ENCODE measurements at regions not wholly inside any gene's neighbourhood (a gene's known extent, or its start where the extent isn't known, plus 50 kb on each side); places are given as distances from the start of the nearest gene placed in this dataset.

DNA sequence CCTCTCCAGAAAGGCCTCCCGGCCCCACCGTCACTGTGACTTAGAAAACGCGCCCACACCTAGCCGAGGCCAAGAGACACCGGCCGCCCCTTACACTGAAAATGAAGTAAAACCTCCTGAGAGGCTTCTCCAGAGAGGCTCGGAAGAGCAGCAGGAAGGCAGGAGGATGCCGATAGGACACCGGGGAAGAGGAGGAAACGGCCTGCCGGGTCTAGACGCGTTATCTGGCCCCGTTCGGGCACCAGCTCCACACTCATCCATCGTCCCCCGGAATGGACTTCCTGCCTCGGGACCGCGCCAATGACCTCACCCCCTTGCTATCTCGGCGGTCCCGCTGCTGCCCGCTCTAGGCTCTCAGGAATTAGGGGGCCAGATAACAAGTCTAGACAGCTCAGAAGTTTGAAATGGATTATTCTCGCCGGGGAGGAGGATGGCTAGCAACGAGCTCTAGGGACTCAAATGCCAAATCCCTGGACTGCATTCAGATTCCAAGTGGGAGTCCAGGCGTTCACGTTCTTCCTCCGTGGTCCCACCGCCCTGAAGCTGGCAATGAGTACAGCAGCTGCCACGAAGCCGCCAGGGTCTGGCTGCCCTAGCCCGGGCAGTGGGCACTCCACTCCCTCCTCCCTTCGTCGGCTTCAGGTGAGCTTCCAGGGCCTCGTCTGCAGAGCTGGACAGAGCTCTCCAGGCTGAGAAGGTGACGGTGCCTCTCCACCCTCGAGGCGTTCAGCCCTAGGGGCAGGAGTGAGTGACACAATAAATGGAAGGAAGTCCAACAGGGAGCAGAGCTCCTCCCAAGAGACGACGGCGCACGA lies 350.9 kb downstream of the FOXL1 start:
- Histone ChIP-seq H3K9me3 (ENCODE audit: low read depth) (no peaks in the 10 kb centered on the region), H3K27ac (peak overlapping the region; percentile 76)

DNA sequence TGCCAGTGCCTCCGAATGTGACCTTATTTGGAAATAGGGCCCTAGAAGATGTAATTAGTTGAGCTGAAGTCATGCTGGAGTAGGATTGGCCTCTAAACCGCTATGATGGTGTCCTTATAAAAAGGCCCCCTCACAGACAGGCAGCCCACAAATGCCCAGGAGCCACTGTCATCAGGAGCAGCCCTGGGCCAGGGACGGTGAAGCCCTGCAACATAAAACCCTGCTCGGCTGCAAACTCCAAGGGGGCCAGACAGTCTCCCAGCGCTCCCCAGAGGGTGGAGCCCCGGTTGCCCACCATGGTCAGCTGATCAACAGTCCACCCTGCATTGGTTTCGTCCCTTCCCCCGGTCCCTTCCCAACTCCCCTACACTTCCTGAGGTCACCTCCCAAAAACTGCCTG lies 351.7 kb downstream of the FOXL1 start:
- TF ChIP-seq, protein P1, sequence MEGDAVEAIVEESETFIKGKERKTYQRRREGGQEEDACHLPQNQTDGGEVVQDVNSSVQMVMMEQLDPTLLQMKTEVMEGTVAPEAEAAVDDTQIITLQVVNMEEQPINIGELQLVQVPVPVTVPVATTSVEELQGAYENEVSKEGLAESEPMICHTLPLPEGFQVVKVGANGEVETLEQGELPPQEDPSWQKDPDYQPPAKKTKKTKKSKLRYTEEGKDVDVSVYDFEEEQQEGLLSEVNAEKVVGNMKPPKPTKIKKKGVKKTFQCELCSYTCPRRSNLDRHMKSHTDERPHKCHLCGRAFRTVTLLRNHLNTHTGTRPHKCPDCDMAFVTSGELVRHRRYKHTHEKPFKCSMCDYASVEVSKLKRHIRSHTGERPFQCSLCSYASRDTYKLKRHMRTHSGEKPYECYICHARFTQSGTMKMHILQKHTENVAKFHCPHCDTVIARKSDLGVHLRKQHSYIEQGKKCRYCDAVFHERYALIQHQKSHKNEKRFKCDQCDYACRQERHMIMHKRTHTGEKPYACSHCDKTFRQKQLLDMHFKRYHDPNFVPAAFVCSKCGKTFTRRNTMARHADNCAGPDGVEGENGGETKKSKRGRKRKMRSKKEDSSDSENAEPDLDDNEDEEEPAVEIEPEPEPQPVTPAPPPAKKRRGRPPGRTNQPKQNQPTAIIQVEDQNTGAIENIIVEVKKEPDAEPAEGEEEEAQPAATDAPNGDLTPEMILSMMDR (IDR thresholded peaks at IDR 0.05; ENCODE audit: low read depth, low read length) = no peak
- H3K27me3 ChIP-seq = no peaks in the 10 kb centered on the region
- DNase-seq (ENCODE audit: low read depth in 1 of 2, low spot score in 1 of 2) = no peak
- no peak overlapping the region for H3K4me3 ChIP-seq
- H3K9me3 ChIP-seq (ENCODE audit: low read depth) = no peaks in the 10 kb centered on the region
- no peak overlapping the region for H3K27ac ChIP-seq
- H3K36me3 ChIP-seq = no peaks in the 10 kb centered on the region
- H3K4me1 ChIP-seq (ENCODE audit: low read depth) = peaks cover 39% of the 10 kb centered on the region

More for the DNA sequence above, 350.9 kb downstream of the FOXL1 start:
- TF ChIP-seq, protein P1 (IDR thresholded peaks at IDR 0.05; ENCODE audit: low read depth, low read length) = no peak
- DNase-seq (ENCODE audit: low read depth in 1 of 2, low spot score in 1 of 2) = peak; percentile 20 to 88
- H3K36me3 ChIP-seq = no peaks in the 10 kb centered on the region
- no peaks in the 10 kb centered on the region for H3K27me3 ChIP-seq
- H3K4me3 ChIP-seq = no peak overlapping the region
- peaks cover 34% of the 10 kb centered on the region for H3K4me1 ChIP-seq (ENCODE audit: low read depth)

DNA sequence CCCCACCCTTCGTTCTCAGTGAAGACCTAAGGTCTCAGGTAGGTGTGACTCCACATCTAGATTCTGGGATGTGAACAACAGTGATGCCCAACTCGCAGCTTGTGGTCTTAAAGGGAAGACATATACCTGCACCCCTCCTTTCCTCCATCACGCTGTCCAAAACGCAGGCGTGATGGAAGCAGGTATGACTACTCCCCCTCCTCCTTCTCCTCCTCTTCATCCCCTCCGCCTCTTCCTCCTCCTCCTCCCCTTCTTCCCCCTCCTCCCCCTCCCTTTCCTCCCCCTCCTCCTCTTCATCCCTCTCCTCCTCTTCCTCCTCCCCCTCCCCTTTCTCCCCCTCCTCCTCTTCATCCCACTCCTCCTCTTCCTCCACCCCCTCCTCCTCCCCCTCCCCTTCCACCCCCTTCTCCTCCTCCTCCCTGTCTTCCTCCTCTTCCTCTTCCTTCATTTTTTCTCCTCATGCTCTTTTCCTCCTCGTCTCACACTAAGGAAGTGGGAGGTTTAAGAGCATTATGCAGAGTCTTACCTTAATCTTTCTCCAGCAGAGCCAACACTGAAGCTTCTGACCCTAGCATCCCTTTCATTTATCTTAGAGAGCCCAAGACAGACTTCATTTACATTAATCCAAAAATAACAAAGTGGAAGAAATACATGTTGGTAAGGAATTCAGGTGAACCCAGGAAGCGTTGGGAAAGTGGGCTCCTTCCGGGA lies 352.5 kb downstream of the FOXL1 start:
- DNase-seq (ENCODE audit: low read depth in 1 of 2, low spot score in 1 of 2) = no peak
- H3K4me3 ChIP-seq = no peak overlapping the region
- TF ChIP-seq, protein P1 (IDR thresholded peaks at IDR 0.05; ENCODE audit: low read depth, low read length) = no peak
- no peaks in the 10 kb centered on the region for H3K27me3 ChIP-seq
- H3K9me3 ChIP-seq (ENCODE audit: low read depth) = no peaks in the 10 kb centered on the region
- no peaks in the 10 kb centered on the region for H3K36me3 ChIP-seq
- peak overlapping the region; percentile 82 for H3K27ac ChIP-seq
- peaks cover 39% of the 10 kb centered on the region for H3K4me1 ChIP-seq (ENCODE audit: low read depth)

DNA sequence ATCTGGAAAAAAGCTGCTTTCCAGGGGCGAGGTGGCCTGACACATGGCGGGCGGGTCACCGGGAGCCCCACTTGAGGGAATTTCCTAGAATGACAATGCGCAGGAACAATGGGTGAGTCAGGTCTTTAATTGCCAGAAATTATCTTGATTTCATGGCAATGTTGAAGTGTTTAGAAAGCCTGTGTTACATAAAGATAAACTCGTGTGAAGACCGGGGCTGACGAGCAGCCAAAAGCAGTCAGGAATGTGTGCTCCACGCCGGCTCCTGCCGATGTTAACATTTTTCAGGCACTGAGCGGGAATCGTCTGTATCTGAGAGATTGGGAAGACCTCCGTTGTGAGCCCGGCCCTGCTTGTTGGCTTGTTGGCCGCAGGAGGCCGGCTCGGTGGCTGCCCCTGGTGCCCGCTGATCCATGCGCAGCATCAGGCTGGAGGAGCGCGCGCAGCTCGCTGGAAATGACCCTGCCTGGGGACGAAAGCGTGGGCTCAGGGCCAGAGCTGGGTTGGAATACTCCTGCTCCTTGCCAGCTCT lies 353.1 kb downstream of the FOXL1 start:
- TF ChIP-seq, protein P1 (IDR thresholded peaks at IDR 0.05; ENCODE audit: low read depth, low read length) = no peak
- Histone ChIP-seq H3K4me3 (no peak overlapping the region), H3K27me3 (no peaks in the 10 kb centered on the region), H3K4me1 (ENCODE audit: low read depth) (peaks cover 37% of the 10 kb centered on the region), H3K27ac (peak overlapping the region; percentile 82), H3K9me3 (ENCODE audit: low read depth) (no peaks in the 10 kb centered on the region), H3K36me3 (no peaks in the 10 kb centered on the region)
- peak; percentile 66 to 93 for DNase-seq (ENCODE audit: low read depth in 1 of 2, low spot score in 1 of 2)

DNA sequence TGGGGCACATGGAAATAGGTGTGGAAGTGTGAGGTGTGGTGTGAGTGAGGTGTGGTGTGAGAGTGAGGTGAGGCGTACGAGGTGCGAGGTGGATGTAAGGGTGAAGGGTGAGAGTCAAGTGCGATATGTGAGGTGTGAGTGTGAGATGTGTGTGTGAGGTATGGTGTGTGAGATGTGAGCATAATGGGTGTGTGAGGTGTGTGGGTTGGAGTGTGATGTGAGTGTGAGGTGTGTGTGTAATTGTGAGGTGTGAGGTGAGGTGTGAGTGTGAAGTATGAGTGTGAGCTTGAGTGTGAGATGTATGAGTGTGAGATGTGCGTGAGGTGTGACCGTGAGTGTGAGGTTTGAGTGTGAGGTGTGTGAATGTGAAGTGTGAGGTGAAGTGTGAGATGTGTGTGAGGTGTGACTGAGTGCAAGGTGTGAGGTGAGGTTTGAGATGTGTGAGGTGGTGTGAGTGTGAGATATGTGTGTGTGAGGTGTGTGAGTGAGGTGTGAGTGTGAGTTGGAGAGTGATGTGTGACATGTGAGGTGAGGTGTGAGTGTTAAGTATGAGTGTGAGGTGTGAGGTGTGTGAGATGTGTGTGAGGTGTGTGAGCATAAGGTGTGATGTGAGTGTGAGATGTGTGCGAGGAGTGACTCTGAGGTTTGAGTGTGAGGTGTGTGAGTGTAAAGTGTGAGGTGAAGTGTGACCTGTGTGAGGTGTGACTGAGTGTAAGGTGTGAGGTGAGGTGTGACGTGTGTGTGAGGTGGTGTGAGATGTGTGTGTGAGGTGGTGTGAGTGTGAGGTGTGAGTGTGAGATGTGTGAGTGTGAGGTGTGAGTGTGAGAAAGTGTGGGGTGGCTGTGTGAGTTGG lies 354.0 kb downstream of the FOXL1 start:
- Histone ChIP-seq H3K27ac (peak overlapping the region; percentile 82), H3K27me3 (no peaks in the 10 kb centered on the region), H3K4me1 (ENCODE audit: low read depth) (peaks cover 32% of the 10 kb centered on the region), H3K9me3 (ENCODE audit: low read depth) (no peaks in the 10 kb centered on the region), H3K4me3 (no peak overlapping the region), H3K36me3 (no peaks in the 10 kb centered on the region)
- TF ChIP-seq, protein P1 (IDR thresholded peaks at IDR 0.05; ENCODE audit: low read depth, low read length) = no peak
- DNase-seq (ENCODE audit: low read depth in 1 of 2, low spot score in 1 of 2) = no peak

Data from cardiac muscle cell (in vitro differentiated cells and primary cell).